CD4-positive, alpha-beta T cell (primary cell): ENCODE measurements at regions not wholly inside any gene's neighbourhood (a gene's known extent, or its start where the extent isn't known, plus 50 kb on each side); places are given as distances from the start of the nearest gene placed in this dataset.

ENCODE experiments used
- ATAC-seq: fragments of 200-7000 bp; cut with Tn5 transposase; one replicate; pipeline ENCODE4 v1.10.0; 2022; ENCODE audit warnings: mild to moderate bottlenecking; ENCODE audit not compliant: poor library complexity
- CTCF ChIA-PET: fragments of 350-600 bp; sonication (Branson Sonifier 250); formaldehyde crosslinking; loops from one replicate; lab custom pipeline; 2021; ENCODE audit warnings: antibody characterized with exemption, inconsistent platforms; lab: Charles Lee
- POLR2A ChIA-PET: fragments of 350-600 bp; sonication (Branson Sonifier 250); formaldehyde crosslinking; loops from one replicate; lab custom pipeline; 2021; ENCODE audit warnings: antibody characterized with exemption, inconsistent platforms; lab: Charles Lee
- DNase-seq, 14 experiments: peaks; one replicate each; pipeline ENCODE4 v3.0.0-alpha.2; 2013 to 2020; ENCODE audit warnings: mixed read lengths in 2 of 14
- H3K27ac ChIP-seq, 2 donors: one replicate each; pipeline versions ENCODE4 v1.5.1 to v1.7.0; 2013; ENCODE audit warnings: low read length in 2 of 2, low read depth in 1 of 2, mild to moderate bottlenecking in 1 of 2
- H3K27me3 ChIP-seq, 2 experiments: 1 replicate in 1 of 2; 2 replicates in 1 of 2; pipeline versions ENCODE4 v1.6.1 to v1.7.0; 2013; ENCODE audit warnings: low read length in 2 of 2, control low read depth in 1 of 2, mild to moderate bottlenecking in 1 of 2, moderate library complexity in 1 of 2; ENCODE audit not compliant: insufficient read depth in 2 of 2, control insufficient read depth in 1 of 2
- H3K36me3 ChIP-seq: one replicate; pipeline ENCODE4 v1.6.1; 2013; ENCODE audit warnings: low read length, control low read depth; ENCODE audit not compliant: insufficient read depth
- H3K4me1 ChIP-seq: one replicate; pipeline ENCODE4 v1.6.1; 2013; ENCODE audit warnings: low read length, control low read depth; ENCODE audit not compliant: insufficient read depth
- H3K4me3 ChIP-seq: one replicate; pipeline ENCODE4 v1.5.1; 2013; ENCODE audit warnings: mild to moderate bottlenecking, low read length, moderate library complexity
- H3K9me3 ChIP-seq, 2 experiments: 1 replicate in 1 of 2; 2 replicates in 1 of 2; pipeline versions ENCODE4 v1.6.1 to v1.7.0; 2013; ENCODE audit warnings: low read length in 2 of 2, mild to moderate bottlenecking in 2 of 2, control low read depth in 1 of 2, moderate library complexity in 1 of 2; ENCODE audit not compliant: control insufficient read depth in 1 of 2, insufficient read depth in 1 of 2
- H3K27ac Mint-ChIP-seq: one replicate; pipeline ENCODE4 v1.8.0; 2020; ENCODE audit warnings: mixed read lengths
- H3K27me3 Mint-ChIP-seq: one replicate; pipeline ENCODE4 v1.8.0; 2021; ENCODE audit warnings: mixed read lengths
- H3K36me3 Mint-ChIP-seq: one replicate; pipeline ENCODE4 v1.8.0; 2021; ENCODE audit warnings: low read depth, mixed read lengths
- H3K4me1 Mint-ChIP-seq: one replicate; pipeline ENCODE4 v1.8.0; 2021; ENCODE audit warnings: low read depth, mixed read lengths
- H3K4me3 Mint-ChIP-seq: one replicate; pipeline ENCODE4 v1.8.0; 2020; ENCODE audit warnings: mild to moderate bottlenecking, mixed read lengths
- H3K9me3 Mint-ChIP-seq: one replicate; pipeline ENCODE4 v1.8.0; 2020; ENCODE audit warnings: mixed read lengths
- intact Hi-C, 2 experiments: fragments of 100-400 bp; cut with DNase I in 1 of 2; cut with micrococcal nuclease in 1 of 2; formaldehyde crosslinking; loops; one replicate each; pipeline versions ENCODE4 v1.15.1 to v1.9.0; 2023 to 2025; cut with DNase I, micrococcal nuclease
- TF ChIP-seq, protein P1 (sequence below): fragments of 200-600 bp; IDR thresholded peaks from one replicate; pipeline ENCODE4 v1.8.0; 2022; ENCODE audit warnings: antibody characterized with exemption, mild to moderate bottlenecking

DNA sequence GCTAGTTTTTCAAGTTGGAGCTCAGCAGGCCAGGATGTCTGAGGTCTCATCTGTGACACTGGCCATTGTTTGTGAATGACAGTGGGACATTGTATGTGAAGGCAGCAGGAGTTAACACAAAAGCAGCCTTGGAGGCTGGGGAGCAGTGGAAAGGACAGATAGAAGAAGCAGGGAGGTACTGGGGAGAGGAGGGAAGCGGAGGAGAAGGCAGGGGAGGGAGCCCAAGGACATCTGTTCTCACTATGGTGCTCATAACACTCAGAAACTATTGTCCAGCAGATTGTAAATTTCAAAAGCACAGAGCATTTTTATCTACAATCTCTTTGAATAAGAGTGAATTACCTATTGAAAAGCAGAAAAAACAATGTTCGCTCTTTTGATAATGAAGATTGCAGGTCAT lies 253.6 kb upstream of the DIPK2B start:
- H3K4me3 Mint-ChIP-seq, result no peak overlapping the region
- TF ChIP-seq, protein P1, sequence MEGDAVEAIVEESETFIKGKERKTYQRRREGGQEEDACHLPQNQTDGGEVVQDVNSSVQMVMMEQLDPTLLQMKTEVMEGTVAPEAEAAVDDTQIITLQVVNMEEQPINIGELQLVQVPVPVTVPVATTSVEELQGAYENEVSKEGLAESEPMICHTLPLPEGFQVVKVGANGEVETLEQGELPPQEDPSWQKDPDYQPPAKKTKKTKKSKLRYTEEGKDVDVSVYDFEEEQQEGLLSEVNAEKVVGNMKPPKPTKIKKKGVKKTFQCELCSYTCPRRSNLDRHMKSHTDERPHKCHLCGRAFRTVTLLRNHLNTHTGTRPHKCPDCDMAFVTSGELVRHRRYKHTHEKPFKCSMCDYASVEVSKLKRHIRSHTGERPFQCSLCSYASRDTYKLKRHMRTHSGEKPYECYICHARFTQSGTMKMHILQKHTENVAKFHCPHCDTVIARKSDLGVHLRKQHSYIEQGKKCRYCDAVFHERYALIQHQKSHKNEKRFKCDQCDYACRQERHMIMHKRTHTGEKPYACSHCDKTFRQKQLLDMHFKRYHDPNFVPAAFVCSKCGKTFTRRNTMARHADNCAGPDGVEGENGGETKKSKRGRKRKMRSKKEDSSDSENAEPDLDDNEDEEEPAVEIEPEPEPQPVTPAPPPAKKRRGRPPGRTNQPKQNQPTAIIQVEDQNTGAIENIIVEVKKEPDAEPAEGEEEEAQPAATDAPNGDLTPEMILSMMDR, result no peak
- Histone ChIP-seq H3K9me3 (no peaks in the 10 kb centered on the region), H3K4me3 (no peak overlapping the region), H3K27ac (no peak overlapping the region), H3K27me3 (no peaks in the 10 kb centered on the region), H3K4me1 (no peaks in the 10 kb centered on the region), H3K36me3 (no peaks in the 10 kb centered on the region)
- intact Hi-C loops, result no loop called here
- H3K27ac Mint-ChIP-seq, result no peak overlapping the region
- no peaks in the 10 kb centered on the region for H3K4me1 Mint-ChIP-seq
- no peaks in the 10 kb centered on the region for H3K27me3 Mint-ChIP-seq
- no peak for ATAC-seq
- no peak for DNase-seq
- POLR2A ChIA-PET, result no interaction called here
- H3K36me3 Mint-ChIP-seq, result no peaks in the 10 kb centered on the region
- CTCF ChIA-PET, result no interaction called here
- H3K9me3 Mint-ChIP-seq, result no peaks in the 10 kb centered on the region

DNA sequence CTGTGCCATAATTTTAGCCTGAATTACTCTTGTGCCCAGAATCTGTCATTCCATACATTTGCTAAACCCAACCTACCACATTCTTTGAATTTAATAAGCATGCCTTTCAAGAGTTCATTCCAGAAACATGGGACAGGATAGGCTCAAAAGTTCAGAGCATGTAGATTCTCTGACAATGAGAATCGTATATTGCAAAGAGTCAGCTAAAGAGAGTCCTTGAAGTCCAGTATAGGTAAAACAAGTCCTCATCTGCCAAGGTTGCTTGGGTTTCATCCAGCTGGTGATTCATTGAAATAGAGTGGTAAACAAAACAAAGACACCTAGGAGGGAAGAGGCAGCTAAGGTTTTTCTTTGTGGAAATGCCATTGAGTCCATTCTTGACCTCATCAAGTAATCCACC lies 249.3 kb upstream of the DIPK2B start:
- Mint-ChIP-seq H3K27me3 (no peaks in the 10 kb centered on the region), H3K36me3 (no peaks in the 10 kb centered on the region), H3K4me1 (no peaks in the 10 kb centered on the region), H3K4me3 (no peak overlapping the region), H3K9me3 (no peaks in the 10 kb centered on the region), H3K27ac (no peak overlapping the region)
- H3K9me3 ChIP-seq, result no peaks in the 10 kb centered on the region
- ChIA-PET CTCF (no interaction called here), POLR2A (no interaction called here)
- H3K4me3 ChIP-seq, result no peak overlapping the region
- no peaks in the 10 kb centered on the region for H3K36me3 ChIP-seq
- ATAC-seq (no peak), DNase-seq (no peak)
- no peaks in the 10 kb centered on the region for H3K27me3 ChIP-seq
- TF ChIP-seq, protein P1, result no peak
- intact Hi-C loops, result no loop called here
- no peaks in the 10 kb centered on the region for H3K4me1 ChIP-seq
- H3K27ac ChIP-seq, result no peak overlapping the region

DNA sequence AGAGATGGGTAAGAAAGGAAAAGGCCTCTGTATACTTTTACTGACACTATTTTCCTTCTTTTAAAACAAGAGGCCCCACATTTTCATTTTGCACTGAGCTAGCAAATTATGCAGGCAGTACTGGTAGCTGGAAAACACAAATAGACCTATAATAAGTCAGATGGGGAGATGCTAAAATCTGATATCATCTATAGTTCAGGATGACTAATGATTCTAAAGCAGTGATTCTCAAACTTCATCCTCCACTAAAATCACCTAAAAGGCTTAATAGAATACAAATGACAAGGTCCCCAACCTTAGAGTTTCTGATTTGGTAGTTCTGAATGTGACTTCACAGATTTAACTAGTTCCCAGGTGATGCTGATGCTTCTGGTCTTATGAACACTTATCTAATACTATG lies 247.3 kb upstream of the DIPK2B start:
- H3K36me3 Mint-ChIP-seq, result no peaks in the 10 kb centered on the region
- intact Hi-C loops, result no loop called here

More for the DNA sequence above, 247.3 kb upstream of the DIPK2B start:
- DNase-seq (no peak), ATAC-seq (no peak)
- Histone ChIP-seq H3K27me3 (no peaks in the 10 kb centered on the region), H3K4me1 (no peaks in the 10 kb centered on the region), H3K36me3 (no peaks in the 10 kb centered on the region), H3K9me3 (no peaks in the 10 kb centered on the region), H3K4me3 (no peak overlapping the region), H3K27ac (no peak overlapping the region)
- ChIA-PET POLR2A (no interaction called here), CTCF (no interaction called here)
- Mint-ChIP-seq H3K27me3 (no peaks in the 10 kb centered on the region), H3K4me1 (no peaks in the 10 kb centered on the region), H3K4me3 (no peak overlapping the region), H3K27ac (no peak overlapping the region), H3K9me3 (no peaks in the 10 kb centered on the region)
- TF ChIP-seq, protein P1, result no peak
